Fibroblast of lung (primary cell): ENCODE measurements at regions not wholly inside any gene's neighbourhood (a gene's known extent, or its start where the extent isn't known, plus 50 kb on each side); places are given as distances from the start of the nearest gene placed in this dataset.

ENCODE experiments used
- DNase-seq, 2 donors: peaks; one replicate each; pipeline versions ENCODE4 v3.0.0 to v3.0.0-alpha.2; 2010; ENCODE audit warnings: low read depth in 2 of 2
- H2AFZ ChIP-seq: 2 replicates; pipeline ENCODE4 v1.5.1; 2012; ENCODE audit warnings: low read length, control low read depth, inconsistent platforms
- H3K27ac ChIP-seq: 2 replicates; pipeline ENCODE4 v1.5.1; 2011; ENCODE audit warnings: low read length, control low read depth; ENCODE audit not compliant: insufficient read depth
- H3K27me3 ChIP-seq: 2 replicates; pipeline ENCODE4 v1.5.1; 2011; ENCODE audit warnings: mild to moderate bottlenecking, low read length; ENCODE audit not compliant: control insufficient read depth, insufficient read depth
- H3K36me3 ChIP-seq: 2 replicates; pipeline ENCODE4 v1.5.1; 2011; ENCODE audit warnings: low read length; ENCODE audit not compliant: control insufficient read depth, insufficient read depth
- H3K4me1 ChIP-seq: 2 replicates; pipeline ENCODE4 v1.5.1; 2011; ENCODE audit warnings: low read length; ENCODE audit not compliant: control insufficient read depth, insufficient read depth; ENCODE audit errors: extremely low read depth
- H3K4me2 ChIP-seq: 2 replicates; pipeline ENCODE4 v1.5.1; 2011; ENCODE audit warnings: low read length, control low read depth; ENCODE audit not compliant: insufficient read depth; ENCODE audit errors: extremely low read depth
- H3K4me3 ChIP-seq, 4 experiments: fragments of 200-600 bp in 1 of 4; sonication (generic) in 1 of 4; replicated peaks in 1 of 4; 2 replicates each; pipeline ENCODE4 v1.5.1; 2011 to 2016; ENCODE audit warnings: low read length in 4 of 4, low read depth in 3 of 4, mild to moderate bottlenecking in 3 of 4, control low read depth in 2 of 4, inconsistent platforms in 1 of 4, mixed read lengths in 1 of 4; ENCODE audit not compliant: insufficient read depth in 1 of 4; ENCODE audit errors: control extremely low read depth in 1 of 4
- H3K79me2 ChIP-seq: 2 replicates; pipeline ENCODE4 v1.5.1; 2012; ENCODE audit warnings: mild to moderate bottlenecking, low read length, inconsistent platforms; ENCODE audit not compliant: control insufficient read depth, insufficient read depth
- H3K9ac ChIP-seq: 2 replicates; pipeline ENCODE4 v1.5.1; 2011; ENCODE audit warnings: mild to moderate bottlenecking, low read length, control low read depth; ENCODE audit not compliant: insufficient read depth
- H3K9me3 ChIP-seq: 2 replicates; pipeline ENCODE4 v1.5.1; 2012; ENCODE audit warnings: low read depth, low read length; ENCODE audit not compliant: control insufficient read depth, insufficient read depth
- H4K20me1 ChIP-seq: 2 replicates; pipeline ENCODE4 v1.5.1; 2011; ENCODE audit warnings: low read length; ENCODE audit not compliant: control insufficient read depth, insufficient read depth; ENCODE audit errors: extremely low read depth
- EZH2 ChIP-seq: IDR thresholded peaks from 2 replicates; pipeline ENCODE4 v1.5.1; 2012; ENCODE audit warnings: low read length, control low read depth, mild to moderate bottlenecking; ENCODE audit errors: missing control alignments
- TF ChIP-seq, protein P1 (sequence below), 2 donors: IDR thresholded peaks in 1 of 2; conservative IDR thresholded peaks in 1 of 2; 1 replicate in 1 of 2; 2 replicates in 1 of 2; pipeline ENCODE4 v1.5.1; 2011 to 2012; ENCODE audit warnings: low read length in 2 of 2, control low read depth in 1 of 2, inconsistent platforms in 1 of 2, low read depth in 1 of 2, mild to moderate bottlenecking in 1 of 2

DNA sequence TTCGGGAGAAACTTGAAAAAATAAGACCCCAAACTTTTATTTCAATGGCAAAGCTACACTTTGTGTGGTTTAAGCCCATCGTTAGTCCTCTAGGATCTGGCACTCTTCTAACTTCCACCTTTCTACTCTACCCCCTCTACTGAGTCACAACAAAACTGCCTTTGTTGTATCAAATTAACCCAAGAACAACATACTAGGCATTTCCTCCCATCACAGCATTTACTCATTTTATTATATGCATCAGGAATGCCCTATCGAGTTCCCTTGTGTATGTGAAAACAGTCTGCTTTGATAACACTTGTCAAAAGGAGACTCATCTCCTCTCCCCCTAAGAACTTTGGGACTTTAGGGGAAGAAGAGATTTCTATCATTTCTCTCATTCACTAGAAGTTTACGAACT lies 158.9 kb upstream of the FREM1 start:
- H3K4me2 ChIP-seq: no peak overlapping the region
- H3K79me2 ChIP-seq: no peaks in the 10 kb centered on the region
- no peak overlapping the region for H3K4me3 ChIP-seq
- no peak overlapping the region for H2AFZ ChIP-seq
- TF ChIP-seq, protein P1, sequence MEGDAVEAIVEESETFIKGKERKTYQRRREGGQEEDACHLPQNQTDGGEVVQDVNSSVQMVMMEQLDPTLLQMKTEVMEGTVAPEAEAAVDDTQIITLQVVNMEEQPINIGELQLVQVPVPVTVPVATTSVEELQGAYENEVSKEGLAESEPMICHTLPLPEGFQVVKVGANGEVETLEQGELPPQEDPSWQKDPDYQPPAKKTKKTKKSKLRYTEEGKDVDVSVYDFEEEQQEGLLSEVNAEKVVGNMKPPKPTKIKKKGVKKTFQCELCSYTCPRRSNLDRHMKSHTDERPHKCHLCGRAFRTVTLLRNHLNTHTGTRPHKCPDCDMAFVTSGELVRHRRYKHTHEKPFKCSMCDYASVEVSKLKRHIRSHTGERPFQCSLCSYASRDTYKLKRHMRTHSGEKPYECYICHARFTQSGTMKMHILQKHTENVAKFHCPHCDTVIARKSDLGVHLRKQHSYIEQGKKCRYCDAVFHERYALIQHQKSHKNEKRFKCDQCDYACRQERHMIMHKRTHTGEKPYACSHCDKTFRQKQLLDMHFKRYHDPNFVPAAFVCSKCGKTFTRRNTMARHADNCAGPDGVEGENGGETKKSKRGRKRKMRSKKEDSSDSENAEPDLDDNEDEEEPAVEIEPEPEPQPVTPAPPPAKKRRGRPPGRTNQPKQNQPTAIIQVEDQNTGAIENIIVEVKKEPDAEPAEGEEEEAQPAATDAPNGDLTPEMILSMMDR (conservative IDR thresholded peaks at IDR 0.05 in 1 of 2, IDR thresholded peaks at IDR 0.05 in 1 of 2; ENCODE audit: low read depth in 1 of 2, low read length in 2 of 2): no peak
- no peak for TF ChIP-seq EZH2
- H3K36me3 ChIP-seq: no peaks in the 10 kb centered on the region
- no peak for DNase-seq
- no peaks in the 10 kb centered on the region for H3K27me3 ChIP-seq
- no peaks in the 10 kb centered on the region for H4K20me1 ChIP-seq
- H3K4me1 ChIP-seq: no peaks in the 10 kb centered on the region
- no peaks in the 10 kb centered on the region for H3K9me3 ChIP-seq
- H3K9ac ChIP-seq: no peak overlapping the region
- no peak overlapping the region for H3K27ac ChIP-seq

DNA sequence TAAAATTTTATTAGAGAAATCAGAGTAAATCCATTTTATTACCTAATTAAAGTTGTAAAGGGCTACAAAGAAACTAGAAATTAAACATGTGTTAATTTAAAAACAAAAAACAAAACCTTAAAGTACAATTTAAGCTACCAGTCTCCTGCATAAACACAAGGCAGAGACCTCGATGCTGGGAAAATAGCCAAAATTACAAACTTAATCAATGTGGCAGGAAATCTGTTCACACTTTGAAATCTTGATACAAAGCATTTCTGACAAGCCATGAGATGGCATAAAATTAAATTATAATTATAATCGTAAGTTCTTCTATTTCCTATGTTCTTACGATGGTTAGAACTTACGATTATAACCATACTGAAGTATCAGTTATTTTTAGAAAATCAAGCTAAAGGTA lies 158.0 kb upstream of the FREM1 start:
- H3K9me3 ChIP-seq: no peaks in the 10 kb centered on the region
- no peaks in the 10 kb centered on the region for H3K79me2 ChIP-seq
- H3K36me3 ChIP-seq: no peaks in the 10 kb centered on the region
- H3K27me3 ChIP-seq: no peaks in the 10 kb centered on the region
- H4K20me1 ChIP-seq: no peaks in the 10 kb centered on the region
- no peak overlapping the region for H3K4me2 ChIP-seq
- H3K4me1 ChIP-seq: no peaks in the 10 kb centered on the region
- no peak for TF ChIP-seq EZH2
- TF ChIP-seq, protein P1 (conservative IDR thresholded peaks at IDR 0.05 in 1 of 2, IDR thresholded peaks at IDR 0.05 in 1 of 2; ENCODE audit: low read depth in 1 of 2, low read length in 2 of 2): no peak
- DNase-seq: no peak
- H3K9ac ChIP-seq: no peak overlapping the region
- H2AFZ ChIP-seq: no peak overlapping the region
- H3K4me3 ChIP-seq: no peak overlapping the region
- H3K27ac ChIP-seq: no peak overlapping the region

DNA sequence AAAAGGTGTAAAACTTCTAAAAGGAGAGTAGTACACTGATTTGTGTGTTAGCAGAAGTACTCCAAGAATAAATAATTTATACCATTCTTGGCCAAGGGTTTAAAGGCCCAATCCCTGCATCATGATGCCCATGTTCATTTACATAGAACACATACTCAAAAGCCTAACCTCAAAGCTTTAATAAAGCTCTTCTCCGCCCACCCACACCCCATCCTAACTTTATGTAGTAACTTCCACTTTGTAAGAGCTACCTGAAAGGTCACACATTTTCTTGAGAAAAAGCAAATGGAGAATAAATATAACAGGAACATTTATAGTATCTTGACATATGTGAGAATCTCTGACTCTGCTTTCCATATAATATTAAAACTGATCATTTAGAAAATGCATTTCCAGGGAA lies 148.8 kb upstream of the FREM1 start:
- DNase-seq: no peak
- no peak overlapping the region for H2AFZ ChIP-seq
- H3K4me1 ChIP-seq: no peaks in the 10 kb centered on the region
- no peak overlapping the region for H3K4me3 ChIP-seq
- H3K27me3 ChIP-seq: no peaks in the 10 kb centered on the region
- H3K9ac ChIP-seq: no peak overlapping the region
- no peaks in the 10 kb centered on the region for H4K20me1 ChIP-seq
- no peaks in the 10 kb centered on the region for H3K36me3 ChIP-seq
- H3K27ac ChIP-seq: no peak overlapping the region
- TF ChIP-seq EZH2: no peak
- TF ChIP-seq, protein P1 (conservative IDR thresholded peaks at IDR 0.05 in 1 of 2, IDR thresholded peaks at IDR 0.05 in 1 of 2; ENCODE audit: low read depth in 1 of 2, low read length in 2 of 2): no peak
- no peaks in the 10 kb centered on the region for H3K9me3 ChIP-seq
- no peaks in the 10 kb centered on the region for H3K79me2 ChIP-seq
- H3K4me2 ChIP-seq: no peak overlapping the region
